GM18502 (cell line): ENCODE measurements at regions not wholly inside any gene's neighbourhood (a gene's known extent, or its start where the extent isn't known, plus 50 kb on each side); places are given as distances from the start of the nearest gene placed in this dataset.

Source experiments
- ATAC-seq: cut with Tn5 transposase; IDR thresholded peaks from one replicate; pipeline ENCODE4 v1.9.1; 2021; ENCODE audit warnings: mild to moderate bottlenecking; ENCODE audit not compliant: unreplicated experiment, poor library complexity

GRCh38 chr11:28618416-28618815 lies 510.2 kb downstream of the METTL15 start:
- ATAC-seq, result no peak

DNA sequence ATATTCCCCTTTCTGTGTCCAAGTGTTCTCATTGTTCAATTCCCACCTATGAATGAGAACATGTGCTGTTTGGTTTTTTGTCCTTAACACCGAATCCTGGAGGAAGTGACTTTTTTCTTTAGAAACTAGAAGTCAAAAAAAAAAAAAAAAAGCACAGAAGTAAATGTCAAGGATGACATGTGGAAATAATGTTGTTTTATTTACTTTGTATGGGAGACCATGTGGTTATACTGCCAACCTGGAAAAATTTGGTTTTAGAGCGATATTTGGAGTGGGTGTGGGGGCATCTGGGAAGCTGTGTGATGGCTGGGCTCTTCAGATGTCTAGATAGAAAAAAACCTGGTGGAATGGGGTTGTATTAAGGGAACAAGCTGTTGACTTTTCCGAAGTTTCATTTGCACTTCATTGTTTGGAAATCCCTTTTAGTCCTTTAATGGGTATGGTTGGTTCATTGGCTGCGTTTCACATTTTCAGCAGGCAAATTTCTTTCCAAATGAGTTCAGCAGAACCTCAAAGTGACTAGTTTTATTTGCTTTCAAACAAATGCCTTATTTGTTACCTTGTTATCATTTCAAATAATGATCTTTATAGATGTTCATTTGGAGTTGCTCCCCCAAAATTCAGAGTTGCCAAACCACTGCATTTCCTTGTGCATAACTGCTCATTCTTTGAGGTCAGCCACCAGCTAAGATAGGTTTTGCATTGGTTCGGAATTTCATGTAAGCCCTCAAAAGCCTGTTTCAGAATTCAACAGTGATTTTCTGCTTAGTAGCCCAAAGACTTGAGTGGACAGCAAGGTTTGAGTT lies 508.2 kb downstream of the METTL15 start:
- ATAC-seq, result no peak

DNA sequence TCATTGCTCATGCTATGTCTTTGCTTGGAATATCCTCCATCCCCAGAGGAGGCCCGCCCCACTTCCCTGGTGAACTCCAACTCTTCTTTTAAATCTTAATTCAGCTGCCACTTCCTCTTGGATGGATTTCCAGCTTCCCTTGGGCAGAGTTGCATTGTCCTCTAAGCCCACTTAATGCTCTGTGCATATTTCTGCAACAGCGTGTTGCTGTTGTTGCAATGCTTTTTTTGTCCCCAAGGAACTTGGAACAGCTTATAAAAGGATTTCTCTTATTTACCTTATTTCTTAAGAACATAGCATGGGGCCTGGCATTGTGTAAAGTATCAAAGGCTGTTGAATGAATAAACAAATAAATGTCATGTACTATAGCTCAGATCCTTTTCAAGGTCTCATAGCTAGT lies 507.4 kb downstream of the METTL15 start:
- ATAC-seq, result no peak

DNA sequence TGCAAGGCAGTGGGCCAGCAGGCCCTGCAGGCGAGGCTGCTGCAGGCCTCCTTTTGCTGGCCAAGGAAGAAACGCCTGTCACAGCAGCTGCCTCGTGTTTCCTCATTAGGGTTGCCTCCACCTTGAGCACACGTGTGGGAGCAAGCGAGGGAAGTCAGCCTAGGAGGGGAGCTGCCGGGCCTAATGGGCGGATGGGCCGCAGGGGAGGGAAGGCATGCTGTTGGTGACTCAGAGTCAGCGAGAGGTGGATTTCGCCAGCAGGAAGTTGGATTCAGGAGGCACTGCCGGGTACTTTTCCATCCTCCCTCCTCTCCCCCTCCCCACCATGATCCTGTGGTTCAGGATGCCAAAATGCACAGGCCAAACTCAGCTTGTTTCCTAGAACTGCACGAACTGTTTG lies 498.7 kb downstream of the METTL15 start:
- ATAC-seq, result no peak

DNA sequence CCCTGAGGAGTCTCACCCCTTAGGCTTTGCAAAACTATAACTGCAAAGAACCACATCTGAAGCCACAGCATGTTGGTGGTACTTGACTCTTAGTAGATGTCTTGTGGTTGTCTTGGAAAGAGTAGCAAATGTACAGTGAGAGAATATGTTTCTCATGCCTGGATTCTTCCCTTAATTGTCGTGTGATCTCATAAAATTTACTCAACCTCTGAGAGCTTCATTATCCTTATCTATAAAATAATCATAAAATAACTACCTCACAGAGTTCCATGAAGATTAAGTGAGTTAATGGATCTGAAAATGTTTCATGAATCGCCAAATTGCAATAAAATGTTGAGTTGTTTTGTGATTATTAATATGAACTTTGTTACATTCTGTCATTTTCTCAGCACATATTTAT lies 491.5 kb downstream of the METTL15 start:
- no peak for ATAC-seq

DNA sequence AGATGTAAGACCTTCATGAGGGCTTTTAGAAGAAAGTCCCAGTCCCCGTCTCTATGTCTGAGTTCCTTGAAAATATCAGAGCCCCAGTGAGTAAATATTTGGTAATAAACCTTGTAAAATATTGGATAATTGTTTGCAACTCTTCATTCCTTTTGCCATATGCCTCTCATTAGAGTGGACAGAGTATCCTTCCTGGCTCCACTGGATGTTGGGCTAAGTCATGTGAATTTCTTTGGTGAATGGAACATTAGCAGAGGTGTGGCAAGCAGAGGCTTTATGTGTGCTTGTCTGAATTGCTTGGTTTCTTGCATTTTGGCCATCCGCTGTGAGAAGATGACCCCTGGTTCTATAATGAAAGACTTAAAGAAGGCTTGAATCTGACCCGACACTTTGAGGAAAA lies 490.3 kb downstream of the METTL15 start:
- ATAC-seq, result no peak

- no peak for ATAC-seq
Observed at GRCh38 chr11:28596816-28597215, 488.6 kb downstream of the METTL15 start.

- no peak for ATAC-seq
Observed at GRCh38 chr11:28592141-28592540, 484.0 kb downstream of the METTL15 start.

GRCh38 chr11:28584992-28585391 lies 476.8 kb downstream of the METTL15 start:
- ATAC-seq, result no peak

DNA sequence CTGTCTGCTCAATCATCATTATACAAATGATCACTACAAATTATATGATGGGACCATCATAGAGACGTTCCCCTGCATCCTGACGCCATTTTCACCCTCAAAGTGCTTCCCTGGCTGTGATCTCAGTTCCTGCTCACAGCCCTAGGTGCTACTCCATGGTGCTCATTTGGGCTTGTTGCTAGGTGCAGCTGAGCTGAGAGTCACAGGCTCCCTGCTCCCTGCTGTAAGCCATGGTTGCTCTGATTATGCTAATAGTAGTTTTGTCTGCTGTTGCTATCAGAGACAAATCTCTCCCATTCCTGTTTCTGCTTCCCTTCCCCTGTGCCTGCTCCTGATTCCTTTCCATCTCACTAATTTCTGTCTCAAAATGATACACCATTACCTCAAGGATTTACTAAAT lies 474.3 kb downstream of the METTL15 start:
- no peak for ATAC-seq

DNA sequence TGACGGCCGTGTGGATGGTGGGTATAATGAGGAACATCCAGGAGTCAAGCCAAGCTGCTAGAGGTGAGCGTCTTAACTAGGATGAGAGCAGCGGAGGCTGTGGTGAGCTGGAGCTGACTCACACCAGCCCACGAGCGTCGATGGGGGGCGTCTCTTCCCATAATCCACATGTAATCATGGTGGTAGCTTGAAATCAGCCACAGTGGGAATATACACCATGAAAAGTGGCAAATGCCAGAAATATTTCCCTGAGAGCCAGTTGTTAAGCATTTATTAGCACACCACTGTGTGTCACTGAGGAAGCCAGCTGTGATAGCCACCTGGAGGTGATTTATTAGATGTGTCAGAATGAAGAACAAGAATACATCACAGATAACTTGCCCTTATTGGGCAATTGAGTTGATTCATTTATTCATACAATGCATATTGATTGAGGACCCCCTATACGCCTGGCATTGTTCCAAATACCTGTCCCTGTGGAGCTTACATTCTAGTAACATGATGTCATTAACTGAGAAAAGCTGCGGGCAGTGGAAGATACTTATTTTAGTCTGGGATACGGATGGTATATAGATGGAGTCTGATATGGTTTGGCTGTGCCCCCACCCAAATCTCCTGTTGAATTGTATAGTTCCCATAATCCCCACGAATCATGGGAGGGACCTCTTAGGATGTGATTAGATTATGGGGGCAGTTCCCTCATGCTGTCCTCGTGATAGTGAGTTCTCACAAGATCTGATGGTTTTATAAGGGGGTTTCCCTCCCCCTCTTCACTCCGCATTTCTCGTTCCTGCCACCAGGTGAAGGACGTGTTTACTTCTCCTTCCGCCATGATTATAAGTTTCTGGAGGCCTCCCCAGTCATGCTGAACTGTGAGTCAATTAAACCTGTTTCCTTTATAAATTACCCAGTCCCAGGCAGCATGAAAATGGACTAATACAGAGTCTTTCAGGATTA lies 473.4 kb downstream of the METTL15 start:
- ATAC-seq, result no peak

GRCh38 chr11:28571371-28571770 lies 463.2 kb downstream of the METTL15 start:
- ATAC-seq, result no peak

- ATAC-seq, result no peak
Observed at GRCh38 chr11:28569106-28569505, 460.9 kb downstream of the METTL15 start.

DNA sequence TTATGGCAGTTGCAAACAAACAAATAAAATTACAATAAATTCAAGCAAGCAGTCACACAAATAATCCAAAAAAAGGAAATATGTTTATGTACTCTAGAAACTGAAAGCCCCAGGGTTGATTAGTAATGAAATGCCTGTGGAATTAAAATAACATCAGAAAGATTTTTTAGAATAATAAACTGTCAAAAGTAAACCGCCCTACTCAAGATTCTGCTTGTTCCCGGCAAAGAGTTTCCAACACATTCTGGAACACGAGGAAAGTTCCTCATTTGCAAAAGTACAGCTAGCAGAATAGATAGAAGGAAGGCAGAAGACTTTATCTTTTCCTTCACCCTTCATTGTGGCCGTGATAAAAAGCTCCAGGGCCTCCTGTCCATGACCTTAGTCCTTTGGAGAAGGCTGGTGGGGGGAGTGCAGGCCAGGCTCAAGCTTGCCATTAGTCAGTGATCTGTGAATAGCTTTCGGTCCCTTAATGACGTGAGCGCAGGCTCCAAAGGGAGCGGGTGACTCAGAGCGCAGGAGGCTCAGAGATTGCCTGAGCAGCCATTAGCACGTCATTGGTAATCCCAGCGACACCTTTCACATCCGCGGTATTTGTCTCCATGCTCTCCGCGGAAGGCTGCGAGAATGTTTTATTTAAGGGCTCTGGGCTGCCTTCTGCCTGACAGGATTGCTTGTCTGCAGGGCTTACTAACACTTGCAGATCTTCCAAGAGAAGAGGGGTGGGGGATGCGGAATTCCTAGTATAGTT lies 458.3 kb downstream of the METTL15 start:
- ATAC-seq, result no peak

DNA sequence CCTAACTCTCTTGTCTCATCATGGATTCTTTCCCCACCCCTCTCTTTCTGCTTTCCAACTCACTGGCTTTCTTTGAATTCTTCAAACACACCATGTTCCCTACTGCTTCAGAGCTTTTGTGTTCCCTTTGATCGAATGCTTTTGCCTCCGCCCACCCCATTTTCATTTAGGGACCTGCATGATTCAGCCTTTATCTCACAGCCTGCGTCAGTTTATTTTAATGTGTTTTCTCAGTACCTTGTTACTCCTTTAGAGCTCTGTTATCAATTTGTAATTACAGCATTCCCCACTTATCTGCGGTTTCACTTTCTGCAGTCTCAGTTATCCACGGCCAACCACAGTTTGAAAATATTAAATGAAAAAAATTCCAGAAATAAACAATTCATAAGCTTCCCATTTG lies 451.3 kb downstream of the METTL15 start:
- ATAC-seq, result no peak

- no peak for ATAC-seq
Observed at GRCh38 chr11:28547321-28547741, 439.1 kb downstream of the METTL15 start.

GRCh38 chr11:28545536-28545935 lies 437.3 kb downstream of the METTL15 start:
- no peak for ATAC-seq

- no peak for ATAC-seq
Observed at GRCh38 chr11:28542561-28542960, 434.4 kb downstream of the METTL15 start.

DNA sequence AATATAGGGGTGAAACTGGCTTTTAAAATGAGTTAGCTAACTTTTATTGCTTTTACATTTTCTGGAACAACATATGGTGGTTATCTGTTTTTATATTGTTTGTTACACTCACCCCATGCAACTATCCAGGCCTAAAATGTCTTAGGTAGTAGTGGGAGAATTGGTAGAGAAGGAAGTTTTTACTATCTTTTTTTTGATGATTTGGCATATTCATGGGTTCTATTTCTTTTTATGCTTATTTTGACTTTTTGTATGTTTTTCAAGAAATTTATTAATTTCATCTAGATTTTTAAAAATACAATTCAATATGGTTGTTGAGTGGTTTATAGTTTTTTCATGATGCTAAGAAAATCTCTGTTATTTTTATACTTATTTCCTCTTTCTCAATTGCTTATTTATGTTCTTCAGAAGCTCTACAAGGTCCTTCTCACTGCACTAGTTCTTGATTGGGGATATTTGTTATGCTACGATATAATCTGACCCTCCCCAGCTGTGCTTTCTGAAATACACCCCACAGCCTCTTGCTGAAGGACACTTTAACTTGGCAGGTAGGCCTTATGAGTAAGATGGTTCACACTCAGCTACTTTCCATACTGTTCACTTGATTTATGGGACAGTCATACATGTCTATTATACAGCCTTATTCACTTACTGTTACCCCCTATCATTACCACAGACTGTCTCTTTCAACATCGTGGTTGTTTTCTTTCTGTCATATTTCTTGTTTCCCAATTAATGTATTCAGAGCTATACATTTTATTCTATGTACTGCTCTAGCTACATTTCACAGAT lies 431.2 kb downstream of the METTL15 start:
- no peak for ATAC-seq

DNA sequence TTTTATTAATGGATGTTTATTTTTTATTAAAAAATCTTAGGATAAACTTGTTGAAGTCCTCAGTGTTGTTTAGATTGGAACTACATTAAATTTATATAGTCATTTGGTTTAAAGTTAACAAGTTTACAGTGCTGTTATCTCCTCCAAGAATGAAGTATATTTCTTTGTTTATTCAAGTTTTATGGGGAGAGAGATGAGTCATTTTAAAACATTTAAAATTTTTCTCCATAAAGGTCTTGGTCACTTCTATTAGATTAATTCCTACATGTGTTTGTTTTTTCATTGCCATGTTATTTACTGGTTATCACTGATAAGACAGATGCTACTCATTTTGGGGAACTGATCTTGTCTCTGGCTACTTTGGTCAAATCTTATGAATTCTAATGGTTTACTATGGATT lies 429.6 kb downstream of the METTL15 start:
- no peak for ATAC-seq
